ENCODE measurements at regions not wholly inside any gene's neighbourhood (a gene's known extent, or its start where the extent isn't known, plus 50 kb on each side); places are given as distances from the start of the nearest gene placed in this dataset.
A peak's percentile ranks its signal among the peaks of the same experiment; 100 is the strongest.

DNA sequence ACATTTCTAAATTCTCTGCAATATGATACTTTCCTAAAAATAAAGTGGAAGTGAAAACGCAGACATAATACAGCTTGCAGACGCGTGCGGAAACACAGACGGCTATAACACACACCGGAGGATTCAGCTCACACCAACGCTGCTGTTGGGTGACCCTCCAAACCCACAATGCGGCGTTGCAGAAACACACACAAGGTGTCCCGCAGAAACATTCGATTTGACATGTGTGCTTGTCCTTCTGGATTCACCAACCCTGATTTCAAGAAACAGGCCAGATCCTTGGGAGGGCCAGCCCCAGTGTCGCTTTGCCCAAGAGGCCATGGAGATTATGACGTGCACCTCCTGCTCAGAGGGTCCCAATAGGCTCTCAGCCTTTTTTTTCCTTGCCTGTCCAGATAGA is 136.7 kb upstream of the TCERG1L start:
- TF ChIP-seq, protein P1, sequence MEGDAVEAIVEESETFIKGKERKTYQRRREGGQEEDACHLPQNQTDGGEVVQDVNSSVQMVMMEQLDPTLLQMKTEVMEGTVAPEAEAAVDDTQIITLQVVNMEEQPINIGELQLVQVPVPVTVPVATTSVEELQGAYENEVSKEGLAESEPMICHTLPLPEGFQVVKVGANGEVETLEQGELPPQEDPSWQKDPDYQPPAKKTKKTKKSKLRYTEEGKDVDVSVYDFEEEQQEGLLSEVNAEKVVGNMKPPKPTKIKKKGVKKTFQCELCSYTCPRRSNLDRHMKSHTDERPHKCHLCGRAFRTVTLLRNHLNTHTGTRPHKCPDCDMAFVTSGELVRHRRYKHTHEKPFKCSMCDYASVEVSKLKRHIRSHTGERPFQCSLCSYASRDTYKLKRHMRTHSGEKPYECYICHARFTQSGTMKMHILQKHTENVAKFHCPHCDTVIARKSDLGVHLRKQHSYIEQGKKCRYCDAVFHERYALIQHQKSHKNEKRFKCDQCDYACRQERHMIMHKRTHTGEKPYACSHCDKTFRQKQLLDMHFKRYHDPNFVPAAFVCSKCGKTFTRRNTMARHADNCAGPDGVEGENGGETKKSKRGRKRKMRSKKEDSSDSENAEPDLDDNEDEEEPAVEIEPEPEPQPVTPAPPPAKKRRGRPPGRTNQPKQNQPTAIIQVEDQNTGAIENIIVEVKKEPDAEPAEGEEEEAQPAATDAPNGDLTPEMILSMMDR (IDR thresholded peaks at IDR 0.05) = no peak

DNA sequence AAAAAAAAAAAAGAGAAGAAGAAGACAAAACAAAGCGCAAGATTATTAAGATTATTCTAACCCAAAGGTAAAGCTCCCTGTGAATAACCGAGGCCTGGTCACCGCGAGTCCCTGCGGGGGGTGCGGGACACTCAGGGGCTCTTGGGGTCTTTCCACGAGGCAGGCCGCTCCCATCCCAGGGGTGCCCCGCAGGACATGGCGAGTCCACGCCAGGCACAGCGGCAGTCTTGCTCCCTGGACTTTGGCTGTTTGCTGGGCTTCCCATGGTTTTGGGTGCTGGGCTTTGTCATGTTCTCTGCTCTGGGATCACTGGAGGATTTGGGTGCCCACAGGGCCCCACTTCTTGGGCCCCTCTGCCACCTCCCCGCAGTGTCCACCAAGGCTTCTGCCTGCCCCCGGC is 137.4 kb upstream of the TCERG1L start:
- TF ChIP-seq, protein P1 (IDR thresholded peaks at IDR 0.05) = no peak

DNA sequence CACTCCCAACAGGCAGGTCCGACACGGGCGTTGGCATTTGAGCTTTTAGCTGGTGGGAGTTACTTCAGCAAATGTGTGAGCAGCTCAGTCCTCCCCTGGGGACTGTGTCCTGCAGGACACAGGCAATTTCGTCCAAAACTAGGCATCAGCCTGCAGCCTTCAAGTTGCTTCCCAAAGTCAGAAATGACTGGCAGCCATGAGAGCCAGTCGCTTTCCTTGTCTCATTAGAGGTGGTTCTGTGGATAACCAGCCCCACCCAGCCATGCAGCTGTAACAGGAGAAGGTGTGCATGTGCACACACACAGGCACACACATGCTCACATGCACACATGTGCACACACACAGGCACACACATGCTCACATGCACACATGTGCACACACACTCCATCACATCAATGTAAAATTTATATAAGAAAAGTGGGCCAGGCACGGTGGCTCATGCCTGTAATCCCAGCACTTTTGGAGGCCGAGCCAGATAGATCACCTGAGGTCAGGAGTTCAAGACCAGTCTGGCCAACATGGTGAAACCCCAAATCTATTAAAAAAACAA is 138.8 kb upstream of the TCERG1L start:
- TF ChIP-seq, protein P1 (IDR thresholded peaks at IDR 0.05) = no peak

DNA sequence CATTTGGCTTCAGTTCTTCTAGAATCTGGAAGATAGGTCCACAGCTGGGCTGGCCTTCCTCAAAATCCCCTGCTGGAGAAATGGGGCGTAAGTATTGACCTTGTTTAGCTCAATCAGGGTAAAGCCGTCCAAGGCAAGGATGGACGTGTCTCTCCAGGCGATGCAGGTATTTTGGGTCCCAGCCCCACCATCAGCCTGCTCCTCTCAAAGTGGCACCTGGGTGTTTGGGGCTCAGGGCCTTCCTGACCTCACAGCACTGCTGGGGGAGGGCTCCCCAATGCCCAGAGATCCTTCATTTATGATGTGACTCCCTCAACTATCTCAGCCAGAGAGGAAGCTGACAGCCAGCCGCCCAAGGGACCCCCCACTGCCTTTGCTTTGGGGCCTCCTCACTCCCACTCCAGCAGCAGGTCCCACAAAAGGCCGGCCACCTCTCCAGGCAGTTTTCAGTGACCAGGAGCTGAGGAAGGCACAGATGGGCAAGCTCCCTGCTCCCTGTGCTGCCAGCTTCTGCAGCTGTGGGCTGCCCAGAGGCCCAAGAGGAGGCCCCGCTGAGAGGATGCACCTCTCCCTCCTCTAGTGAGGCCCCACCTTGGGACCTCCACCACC is 140.0 kb upstream of the TCERG1L start:
- TF ChIP-seq, protein P1 (IDR thresholded peaks at IDR 0.05) = no peak

DNA sequence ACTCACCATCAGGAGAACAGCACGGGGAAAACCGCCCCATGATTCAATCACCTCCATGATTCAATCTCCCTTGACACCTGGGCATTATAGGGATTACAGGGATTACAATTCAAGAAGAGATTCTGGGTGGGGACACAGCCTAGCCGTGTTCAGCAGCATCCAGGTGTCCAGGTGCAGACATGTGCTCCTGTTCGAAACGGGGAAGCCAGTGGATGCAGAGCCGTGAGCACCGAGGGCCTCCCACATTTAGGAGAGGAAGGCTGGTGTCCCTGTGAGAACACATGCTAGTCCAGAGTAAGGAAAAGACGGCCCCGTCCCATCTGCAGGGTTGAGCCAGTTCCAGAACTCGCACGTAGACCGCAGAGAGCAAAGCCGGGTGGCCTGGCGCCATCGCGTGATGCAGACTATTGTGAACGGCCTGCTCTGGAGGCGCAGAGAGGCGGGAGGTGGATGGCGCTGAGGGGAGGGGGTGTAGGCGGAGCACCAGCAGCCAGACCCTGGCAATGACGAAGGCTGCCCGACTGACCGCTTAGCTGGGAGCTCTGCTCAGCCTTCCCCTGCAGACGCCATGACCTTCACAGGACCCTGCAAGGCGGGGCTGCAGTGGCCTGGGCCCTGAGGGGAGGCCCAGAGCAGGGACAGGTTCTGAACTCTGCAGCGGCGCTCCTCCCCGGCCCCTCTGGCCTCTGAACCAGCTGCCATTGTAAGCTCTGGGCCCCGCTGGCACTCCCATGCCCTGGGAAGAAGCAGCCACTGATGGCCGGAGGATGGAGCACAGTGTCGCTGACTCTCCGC is 141.6 kb upstream of the TCERG1L start:
- TF ChIP-seq, protein P1 (IDR thresholded peaks at IDR 0.05) = no peak

DNA sequence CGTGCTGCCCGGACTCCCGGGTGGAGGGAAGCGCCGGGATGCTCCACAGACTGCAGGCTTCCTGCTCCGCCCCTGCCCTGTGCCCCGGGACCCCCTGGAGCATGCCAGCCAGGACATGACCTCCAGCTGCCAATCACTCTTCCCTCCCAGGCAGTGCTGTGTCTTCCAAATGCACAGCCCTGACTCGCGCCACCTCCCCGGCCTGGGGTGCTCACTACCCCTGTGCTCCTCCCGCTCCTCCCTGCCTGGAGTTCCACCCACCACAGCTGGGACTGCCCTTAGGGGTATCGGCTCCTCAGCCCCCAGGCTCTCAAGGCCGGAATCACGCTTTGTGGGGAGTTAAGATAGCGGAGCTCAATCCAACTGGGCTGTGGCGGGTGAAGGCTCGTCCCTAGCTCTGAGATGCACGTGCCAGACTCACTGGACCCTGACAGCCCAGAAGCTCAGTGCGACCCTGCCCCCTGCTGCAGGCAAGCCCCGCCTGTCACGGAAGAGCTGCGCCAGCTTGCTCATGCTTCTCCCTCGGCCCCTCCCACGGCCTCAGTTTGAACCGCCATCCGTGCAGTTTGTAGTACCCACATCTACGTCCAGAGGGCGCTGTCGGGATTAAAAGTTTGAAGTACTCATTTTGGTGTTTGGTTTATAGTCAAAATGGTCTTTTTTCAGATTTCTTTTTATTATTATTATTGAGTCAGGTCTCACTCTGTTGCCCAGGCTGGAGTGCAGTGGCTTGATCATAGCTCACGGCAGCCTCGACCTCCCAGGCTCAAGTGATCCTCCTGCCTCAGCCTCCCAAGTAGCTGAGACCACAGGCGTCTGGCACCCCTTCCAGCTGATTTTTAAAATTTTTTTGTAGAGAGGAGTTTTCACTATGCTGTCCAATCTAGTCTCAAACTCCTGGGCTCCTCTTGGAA is 142.5 kb upstream of the TCERG1L start:
- TF ChIP-seq, protein P1 (IDR thresholded peaks at IDR 0.05) = peak; percentile 93

DNA sequence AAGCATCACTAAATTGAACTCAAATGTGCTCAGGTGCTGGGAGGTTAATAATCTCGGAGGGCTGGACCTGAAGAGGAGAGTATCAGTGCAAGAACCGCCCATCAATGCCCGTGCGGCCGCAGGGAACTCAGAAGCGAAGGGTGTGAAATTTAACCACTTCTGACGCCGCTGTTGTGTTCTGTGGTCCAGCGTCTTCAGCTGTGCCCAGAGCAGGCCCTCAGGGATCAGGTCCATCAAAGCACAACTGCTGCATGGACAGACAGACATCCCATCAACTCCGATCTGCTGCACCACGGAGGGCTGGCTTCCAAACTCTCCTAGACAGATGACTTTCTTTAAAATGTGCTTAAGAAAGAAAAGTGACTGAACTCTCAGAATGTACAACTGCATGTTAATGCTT is 144.9 kb upstream of the TCERG1L start:
- TF ChIP-seq, protein P1 (IDR thresholded peaks at IDR 0.05) = no peak

Measured in LNCAP (cell line).